D341Med (cell line): ENCODE measurements at regions not wholly inside any gene's neighbourhood (a gene's known extent, or its start where the extent isn't known, plus 50 kb on each side); places are given as distances from the start of the nearest gene placed in this dataset.

Experiments used
- DNase-seq: peaks from one replicate; pipeline ENCODE4 v3.0.0; 2012; ENCODE audit warnings: low spot score

DNA sequence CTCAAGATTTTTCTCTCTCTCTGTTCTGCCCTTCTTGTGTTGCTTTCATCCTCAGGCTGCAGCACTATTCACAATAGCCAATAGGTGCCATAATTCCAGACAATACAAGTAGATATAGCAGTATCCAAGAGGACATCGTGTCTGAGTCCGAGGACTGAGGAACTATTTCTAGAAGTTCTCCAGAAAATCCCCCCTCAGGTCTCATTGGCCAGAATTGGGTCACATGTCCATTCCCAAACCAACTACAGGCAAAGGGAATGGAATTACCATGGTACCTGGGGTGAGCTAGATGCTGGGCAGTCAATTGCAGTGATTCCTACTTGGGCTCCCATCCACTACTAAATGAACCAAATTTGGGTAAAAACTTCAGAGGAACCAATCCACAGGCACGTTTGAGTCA, 301.9 kb upstream of the RASGEF1B start:
- no peak for DNase-seq

DNA sequence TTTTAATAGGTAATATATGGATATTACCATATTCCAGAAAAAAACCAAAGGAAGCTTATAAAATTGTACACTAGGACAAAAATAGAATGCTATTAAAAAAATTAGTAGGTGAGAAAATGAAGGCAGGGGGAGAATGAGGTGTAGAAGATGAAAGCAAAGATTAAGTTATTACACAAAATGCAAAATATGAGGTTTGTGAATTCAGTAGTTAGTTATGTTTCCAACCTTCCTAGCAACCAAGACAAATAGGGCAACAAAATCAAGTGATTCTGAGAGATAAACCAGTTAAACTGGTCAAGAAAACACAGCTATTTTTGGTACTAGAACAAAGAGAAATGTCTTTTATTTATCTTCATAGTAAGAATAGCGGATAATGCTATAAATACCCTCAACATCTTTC, 300.0 kb upstream of the RASGEF1B start:
- DNase-seq = no peak

DNA sequence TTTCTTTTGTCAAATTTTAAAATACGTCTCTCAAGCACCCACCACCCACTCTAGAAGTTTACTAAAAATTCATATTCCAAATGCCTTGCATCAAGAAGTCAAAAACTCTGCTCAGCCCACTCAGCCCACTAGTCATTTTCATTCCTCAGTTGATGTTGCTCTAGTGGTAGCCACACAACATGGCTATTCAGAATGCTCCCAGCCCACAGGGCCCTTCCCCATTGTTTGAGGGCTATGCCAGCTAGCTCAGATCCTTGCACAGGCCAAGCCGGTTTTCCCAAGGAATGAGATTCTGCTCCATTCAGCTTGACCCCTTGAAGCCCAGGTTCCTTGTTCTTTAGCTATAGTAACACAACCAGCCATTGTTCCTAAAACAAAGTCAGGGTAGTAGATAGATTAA, 297.5 kb upstream of the RASGEF1B start:
- DNase-seq = no peak

DNA sequence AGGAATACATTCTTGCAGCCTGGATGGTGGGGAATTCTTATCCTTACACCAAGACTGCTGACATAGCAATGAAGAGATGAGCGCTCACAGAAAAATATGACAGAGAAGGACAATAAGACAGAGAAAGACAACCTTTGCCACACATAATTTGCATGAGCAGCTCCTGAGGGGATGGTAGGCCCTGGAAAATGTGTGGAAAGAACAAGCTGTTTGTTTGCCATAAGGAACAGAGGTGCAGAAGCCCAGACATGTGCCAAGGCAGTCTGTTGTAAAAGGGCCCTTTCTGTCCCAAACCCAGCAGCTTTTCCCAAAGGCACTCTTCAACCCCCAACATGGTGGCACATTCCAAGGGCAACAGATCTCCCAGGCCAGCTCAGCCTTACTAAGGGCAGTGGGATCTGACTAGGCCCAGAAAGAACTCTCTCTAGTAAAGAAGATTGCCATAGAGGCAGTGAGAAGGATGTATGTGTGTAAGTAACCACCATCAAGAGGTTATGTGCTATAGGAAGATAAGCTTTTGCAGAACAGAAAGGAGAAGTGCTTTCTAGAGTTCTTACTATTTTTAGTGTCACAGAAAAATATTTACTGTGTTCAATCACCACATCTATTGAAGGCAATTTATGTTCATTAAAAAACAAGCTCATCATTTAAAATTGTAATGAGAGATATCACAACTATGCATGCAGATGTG, 287.0 kb upstream of the RASGEF1B start:
- DNase-seq = no peak

DNA sequence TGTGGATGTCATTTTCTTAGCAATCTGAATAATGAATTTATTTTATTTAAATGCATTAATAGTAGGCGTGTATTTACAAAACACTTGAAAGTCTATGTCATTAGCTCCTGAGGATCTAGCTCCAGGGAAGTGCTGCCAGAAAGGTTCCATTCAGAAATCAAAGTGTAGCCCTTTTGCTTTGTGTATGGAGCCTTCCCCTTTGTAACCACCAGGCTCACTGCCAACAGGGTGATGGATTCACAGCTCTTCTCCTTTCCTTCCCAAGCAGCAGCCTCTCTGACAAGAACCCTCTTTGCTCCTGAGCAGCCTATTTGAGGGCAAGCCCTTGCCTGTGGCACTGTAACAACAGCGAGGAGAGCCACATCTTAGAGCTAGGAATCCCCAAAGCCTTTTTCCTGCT, 286.0 kb upstream of the RASGEF1B start:
- no peak for DNase-seq

DNA sequence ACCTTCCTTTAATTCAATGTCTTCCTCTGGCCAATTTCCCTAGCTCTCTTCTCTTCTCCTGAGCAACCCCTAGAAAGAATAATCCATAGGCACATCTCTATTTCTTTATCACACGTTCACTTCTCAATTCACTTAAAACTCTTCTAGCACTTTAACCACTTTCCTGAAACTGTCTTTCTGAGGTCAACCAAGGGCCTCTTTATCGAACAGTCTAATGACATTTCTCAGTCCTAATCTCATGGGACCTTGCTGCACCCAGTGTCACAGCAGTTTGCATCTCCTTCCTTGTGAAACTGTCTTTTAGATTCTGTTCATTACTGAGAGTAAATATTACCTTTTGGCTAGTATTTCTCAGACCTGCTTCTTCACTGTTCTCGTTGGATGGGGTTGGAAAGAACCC, 285.3 kb upstream of the RASGEF1B start:
- no peak for DNase-seq

DNA sequence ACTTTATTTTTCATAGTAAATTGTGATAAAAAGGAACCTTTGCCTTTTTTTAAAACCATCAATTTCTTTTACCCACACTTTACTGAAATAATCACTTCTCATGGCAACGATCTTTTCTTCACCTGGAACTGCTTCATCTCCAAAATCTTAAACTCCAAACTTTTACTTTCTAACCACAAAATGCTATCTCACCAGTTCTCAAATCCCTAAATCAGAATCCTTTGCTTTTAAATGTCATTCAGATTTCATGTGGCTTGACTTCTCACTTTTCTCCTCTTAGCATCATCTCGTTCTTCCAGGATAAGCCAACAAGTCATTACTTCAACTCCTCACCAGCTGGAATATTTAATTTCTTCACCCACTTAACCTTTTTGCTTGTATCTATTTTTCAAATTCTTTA, 284.3 kb upstream of the RASGEF1B start:
- no peak for DNase-seq

DNA sequence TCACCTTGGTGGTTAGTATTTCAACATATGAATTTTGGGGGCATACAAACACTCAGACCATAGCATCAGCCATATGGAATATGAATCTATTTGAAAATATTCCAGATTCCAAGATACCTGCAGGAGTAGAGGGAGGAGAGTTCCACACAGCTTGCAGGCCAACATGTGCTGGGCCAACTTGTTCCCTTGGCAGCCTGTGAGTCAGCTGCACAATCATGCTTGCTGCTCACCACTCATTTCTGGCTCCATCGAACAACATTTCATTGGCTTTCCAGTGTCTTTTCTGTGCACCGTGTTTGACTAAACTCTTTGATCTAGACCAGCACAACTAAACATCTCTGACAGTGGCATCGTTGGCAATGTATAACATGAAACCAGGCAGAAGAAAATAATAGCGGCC, 282.5 kb upstream of the RASGEF1B start:
- no peak for DNase-seq

DNA sequence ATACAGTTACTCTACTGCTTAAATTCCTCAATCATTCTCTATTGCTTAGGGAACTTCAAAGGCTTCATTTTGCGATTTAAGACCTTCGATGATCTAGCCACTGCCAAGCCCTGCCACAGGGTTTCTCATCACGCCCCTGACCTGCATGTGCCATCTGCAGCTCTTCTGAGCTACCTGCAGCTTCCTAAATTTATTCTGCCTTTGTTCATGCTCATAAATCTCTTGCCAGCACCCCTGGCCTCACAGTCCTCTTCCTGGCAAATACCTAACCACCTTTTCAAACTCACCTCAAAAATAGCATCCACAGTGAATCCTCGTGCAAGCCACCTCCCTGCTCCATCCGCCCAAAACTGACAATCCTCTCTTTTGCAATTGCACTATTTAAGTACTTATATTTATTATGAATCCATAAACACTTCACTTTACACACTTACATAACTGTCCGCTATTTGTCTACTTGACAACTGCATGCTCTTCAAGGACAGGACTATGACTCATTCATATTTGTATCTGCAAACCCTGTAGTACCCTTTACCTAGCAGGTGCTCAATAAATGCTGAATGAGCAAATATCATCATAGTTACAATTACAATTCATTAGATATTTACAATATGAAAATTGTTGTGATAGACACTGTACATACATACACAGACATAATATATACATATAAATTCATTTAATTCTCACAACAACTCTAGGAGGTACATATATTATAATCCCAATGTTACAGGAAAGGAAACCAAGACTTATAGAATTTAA, 280.0 kb upstream of the RASGEF1B start:
- no peak for DNase-seq

DNA sequence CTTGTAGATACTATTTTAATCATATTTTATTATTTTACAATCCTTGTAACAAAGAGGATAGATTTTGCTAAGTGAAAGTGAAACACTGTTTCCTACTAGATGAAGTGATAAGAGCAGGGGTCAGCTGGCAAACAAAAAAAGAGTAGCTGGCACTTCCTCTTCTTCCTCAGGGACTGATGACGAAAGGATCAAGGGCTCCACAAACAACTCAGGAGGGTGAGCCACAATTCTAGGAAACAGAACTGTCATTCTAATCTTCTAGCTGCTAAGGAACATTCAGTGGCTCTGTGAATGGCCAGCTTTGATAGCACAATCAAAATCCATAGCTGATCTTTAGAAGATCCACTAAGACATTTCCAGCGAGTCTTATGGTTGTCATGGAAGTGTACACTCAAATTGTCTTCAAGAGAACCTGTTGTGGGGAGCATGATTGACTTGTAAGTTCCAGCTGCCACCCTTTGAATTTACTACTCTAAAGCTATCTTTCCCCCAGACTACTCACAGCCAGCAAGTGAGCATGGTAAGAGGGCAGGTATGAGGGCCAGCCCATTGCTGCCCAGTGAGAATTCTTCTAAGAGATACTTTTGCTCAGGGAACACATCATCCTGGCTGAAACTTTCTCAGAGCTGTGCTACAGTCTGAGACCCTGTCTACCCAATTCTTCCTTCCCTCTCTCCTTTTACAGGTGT, 275.7 kb upstream of the RASGEF1B start:
- no peak for DNase-seq

DNA sequence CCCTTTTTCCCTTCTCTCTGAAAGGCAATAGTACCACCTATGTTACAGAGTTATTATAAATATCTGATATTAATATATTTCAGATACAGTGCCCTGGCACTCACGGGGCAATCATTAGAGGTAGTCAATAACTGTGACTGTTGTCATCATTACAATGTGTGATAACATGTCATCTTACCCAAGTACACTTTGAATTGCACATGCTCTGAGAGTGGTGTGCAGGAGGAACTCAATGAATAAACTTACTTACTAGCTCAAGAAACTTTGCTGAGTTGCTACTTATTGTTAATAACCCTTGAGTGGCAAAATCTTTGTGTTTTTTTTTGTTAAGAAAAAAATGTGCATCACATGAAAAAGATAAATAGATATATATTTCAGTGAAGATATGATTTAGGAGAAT, 275.1 kb upstream of the RASGEF1B start:
- DNase-seq = no peak

DNA sequence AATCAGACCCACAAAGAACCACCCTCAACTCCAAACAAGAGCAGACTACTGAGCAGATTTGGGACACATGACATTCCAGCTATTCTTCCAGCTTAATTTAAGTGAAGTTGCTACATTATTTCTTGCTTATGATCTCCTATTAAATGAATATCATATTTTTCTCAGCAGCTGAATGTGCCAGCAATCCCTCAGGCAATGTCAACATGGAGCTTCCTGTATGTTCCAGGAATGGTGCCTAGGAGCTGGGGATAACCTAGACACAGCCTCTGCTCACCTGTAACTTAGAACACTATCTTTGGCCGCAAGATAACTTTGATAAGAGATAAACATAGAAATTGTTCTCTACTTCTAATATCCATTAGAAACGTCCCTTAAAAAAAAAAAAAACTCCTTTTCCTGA, 274.4 kb upstream of the RASGEF1B start:
- DNase-seq = no peak

DNA sequence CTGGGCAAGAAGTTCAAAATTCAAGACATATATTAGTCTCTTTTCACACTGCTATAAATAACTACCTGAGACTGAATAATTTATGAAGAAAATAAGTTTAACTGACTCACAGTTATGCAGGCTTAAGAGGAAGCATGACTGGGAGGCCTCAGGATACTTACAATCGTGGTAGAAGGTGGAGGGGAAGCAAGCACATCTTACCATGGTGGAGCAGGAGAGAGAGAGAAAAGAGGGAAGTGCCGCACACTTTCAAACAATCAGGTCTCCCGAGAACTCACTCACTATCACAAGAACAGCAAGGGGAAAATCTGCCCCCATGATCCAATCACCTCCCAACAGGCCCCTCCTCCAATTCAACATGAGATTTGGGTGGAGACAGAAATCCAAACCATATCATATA, 273.3 kb upstream of the RASGEF1B start:
- DNase-seq = no peak

DNA sequence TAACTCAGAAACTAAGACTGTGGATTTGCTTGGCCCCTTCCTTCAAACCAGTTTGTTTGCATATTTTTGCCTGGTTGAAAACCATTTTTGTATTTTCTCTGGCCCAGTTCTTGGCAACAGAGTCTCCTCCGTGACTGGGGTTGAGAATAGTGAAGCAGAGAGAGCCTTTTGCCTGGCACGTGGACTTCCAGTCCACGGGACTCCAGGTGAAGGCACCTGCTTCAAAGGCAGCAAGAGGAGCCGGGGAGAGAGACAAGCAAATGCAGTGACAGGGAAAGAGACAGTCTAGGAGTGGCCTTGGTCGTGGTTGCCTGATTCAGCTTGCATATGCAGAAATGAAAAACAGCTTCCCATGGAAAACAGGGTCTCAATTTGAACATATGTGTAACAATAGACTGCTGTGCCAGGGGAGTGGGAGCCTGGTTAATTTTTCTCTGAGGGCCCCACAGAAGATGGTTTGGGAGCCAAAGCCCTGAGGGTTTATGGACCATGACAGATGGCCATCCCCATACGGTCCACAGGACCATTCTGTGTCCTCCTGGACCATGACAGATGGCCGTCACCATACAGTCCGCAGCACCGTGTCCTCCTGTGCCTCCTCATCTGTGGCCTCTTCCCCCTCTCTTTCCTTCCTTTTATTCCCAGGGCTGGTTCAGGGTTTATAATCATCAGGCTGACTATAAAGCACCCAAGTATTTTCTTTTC, 272.2 kb upstream of the RASGEF1B start:
- DNase-seq = no peak

DNA sequence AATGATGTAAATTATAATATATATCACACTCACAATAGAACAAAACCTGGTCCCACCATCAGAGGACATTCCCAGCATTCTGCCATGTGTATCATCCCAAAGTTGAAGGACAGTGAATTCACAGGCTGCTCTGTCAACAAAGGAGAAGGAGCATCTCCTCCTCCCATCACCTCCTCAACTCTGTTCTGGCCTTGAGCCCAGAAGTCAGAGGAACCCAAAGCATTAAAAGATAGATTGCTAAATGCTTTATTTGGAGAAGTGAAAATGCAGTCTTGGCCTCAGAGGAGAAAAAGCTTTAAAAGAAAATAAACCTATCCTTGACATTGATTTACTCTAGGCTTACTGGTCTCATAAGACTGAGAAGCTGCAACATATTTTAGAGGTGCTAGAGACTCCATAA, 268.8 kb upstream of the RASGEF1B start:
- no peak for DNase-seq

DNA sequence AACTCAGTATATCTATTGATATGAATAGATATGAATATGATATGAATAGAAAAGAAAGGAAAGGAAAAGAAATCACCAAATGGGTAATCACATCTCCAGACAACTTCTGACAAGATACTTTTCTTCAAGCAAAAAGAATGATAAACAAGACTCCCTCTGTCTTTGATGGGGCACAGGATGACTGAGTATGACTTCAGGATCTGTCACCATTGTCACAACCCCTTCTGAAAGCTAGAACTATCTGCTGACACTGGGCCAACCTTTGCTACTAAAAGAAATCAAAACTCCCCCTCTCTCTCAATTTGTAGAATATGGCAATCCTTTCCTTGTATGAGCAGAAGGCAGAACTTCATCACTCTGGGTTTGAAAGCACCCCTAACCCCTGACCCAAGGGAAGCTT, 267.2 kb upstream of the RASGEF1B start:
- DNase-seq = no peak

DNA sequence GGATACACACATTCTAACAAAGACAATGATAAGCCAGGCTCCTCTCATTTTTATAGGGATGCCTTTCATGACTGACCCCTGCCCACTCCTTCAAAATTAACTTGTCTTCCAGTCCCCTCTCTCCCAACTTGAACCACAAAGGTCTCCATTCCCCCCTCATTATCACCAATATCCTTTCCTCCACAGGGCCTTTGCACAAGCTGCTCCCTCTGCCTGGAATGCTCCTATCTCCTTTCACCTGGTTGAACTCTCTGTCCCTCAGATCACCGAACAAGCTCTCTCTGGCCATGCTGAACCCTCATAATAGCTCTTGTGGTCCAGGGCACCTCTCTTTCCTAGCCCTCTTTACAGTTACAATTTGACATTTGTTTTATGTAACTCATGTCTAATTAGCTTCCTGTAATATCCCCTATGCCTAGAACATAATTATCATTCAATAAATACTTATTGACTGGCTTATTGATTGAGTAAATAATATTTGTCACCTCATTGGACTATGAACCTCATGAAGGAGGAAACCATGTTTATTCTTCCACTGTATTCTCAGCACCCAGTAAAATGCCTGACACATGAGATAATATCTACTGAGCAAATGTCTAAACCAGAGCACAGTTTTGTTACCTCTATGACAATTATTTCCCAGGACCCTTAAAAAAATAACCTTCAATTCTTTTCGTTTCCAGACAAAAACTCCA, 266.3 kb upstream of the RASGEF1B start:
- DNase-seq = no peak

DNA sequence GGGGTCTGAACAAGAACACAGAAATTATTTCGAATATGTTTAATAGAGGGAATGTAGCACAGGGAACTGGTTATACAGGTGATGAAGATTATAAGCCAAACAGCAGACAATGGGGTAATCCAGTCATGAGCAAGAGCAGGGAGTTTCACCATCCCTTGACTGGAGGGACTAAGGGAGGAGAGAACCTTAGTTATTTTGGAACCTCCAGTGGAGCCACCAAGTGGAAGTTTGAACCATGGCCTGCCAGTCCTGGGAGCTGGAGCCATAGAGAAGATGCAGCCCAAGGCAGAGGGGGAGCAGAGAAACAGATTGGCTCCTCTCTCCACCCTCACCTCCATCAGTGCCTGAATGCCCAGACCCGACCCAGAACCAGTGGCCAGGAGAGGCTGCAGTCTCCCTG, 264.6 kb upstream of the RASGEF1B start:
- no peak for DNase-seq

DNA sequence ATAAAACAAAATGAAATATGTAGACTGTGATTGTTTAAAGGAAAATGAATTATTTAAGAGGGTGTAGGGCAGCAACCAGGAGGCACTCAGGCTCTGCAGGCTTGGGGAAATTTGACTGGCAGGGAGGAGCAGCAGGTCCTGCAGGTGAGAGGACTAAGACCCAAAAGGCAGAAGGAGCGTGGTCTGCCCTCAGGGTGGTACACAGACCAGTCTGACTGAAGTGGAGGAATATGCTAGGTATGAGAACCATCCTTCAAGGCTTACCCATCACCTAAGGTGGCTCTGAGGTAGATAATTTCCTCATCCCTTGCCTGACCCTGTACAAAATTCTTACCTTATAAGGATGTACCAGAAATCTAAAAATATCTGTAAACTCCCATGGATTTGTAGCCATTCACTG, 261.3 kb upstream of the RASGEF1B start:
- DNase-seq = no peak

DNA sequence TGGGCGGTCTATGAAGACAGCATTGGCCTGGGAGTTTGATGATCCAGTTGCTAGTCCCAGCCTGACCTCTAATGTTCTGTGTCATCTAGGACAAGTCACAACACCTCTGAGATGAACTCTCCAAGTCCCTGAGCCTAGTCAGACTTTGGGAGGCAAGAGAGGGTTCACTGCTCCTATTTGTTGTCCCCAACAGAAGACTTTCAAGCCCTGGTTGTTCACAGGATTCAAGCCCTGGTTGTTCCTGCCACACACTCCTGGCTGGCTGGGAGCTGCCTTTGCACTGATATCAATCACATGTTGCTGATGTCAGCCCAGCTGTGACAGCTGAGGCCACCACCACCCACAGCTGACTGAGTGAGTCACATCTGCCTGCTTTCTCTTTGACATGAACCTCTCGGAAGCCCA, 253.2 kb upstream of the RASGEF1B start:
- no peak for DNase-seq

DNA sequence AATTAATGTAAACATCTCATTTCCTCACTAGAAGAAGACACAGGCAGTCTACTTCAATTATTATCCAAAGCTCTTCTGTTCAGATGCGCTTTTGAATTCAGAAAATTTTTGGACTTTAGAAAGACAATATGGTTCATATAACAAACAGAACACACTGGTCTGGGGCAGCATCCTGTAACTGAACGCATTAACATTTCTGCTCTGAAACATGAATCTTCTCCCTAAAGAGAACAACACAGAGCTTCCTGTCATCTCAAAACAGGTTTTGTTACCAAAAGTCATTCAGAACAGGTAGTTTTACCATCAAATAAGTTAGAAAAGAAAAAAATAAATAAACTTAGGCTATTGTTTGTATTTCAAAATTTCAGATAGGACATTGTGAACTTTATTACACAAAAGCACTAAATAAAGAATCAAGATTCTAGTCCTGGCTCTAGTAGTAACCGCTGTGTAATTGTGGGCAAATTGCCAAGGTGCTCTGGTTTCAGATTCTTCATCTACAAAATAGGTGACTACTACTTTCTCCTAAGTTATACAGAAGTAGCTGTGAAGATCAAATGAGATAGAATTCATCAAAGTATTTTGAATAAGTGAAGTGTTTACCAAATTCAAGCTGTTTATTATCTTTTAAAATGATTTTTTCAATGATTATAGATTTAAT, 252.3 kb upstream of the RASGEF1B start:
- no peak for DNase-seq
